Spleen (tissue), 7 donors: ENCODE measurements at regions not wholly inside any gene's neighbourhood (a gene's known extent, or its start where the extent isn't known, plus 50 kb on each side); places are given as distances from the start of the nearest gene placed in this dataset.

Experiments
- CTCF ChIP-seq, 11 experiments: fragments of 200-600 bp in 7 of 11; fragments of 450-650 bp in 4 of 11; sonication (generic) in 4 of 11; IDR thresholded peaks in 8 of 11; conservative IDR thresholded peaks in 3 of 11; 1 replicate in 7 of 11; 2 replicates in 4 of 11; pipeline versions ENCODE4 v1.4.0 to v1.8.0; 2016 to 2021; ENCODE audit warnings: antibody characterized with exemption in 11 of 11, inconsistent platforms in 4 of 11, mild to moderate bottlenecking in 1 of 11
- POLR2AphosphoS5 ChIP-seq, 3 donors: sonication (generic); formaldehyde crosslinking; IDR thresholded peaks; one replicate each; pipeline ENCODE4 v1.5.1; 2017; ENCODE audit warnings: antibody characterized with exemption in 3 of 3
- donor health status: DM: no; HTN: no; CAD: no; lungs with moderate emphysema.
- donor health status: DM: no; HTN: no; CAD: no.
- donor health status: DM: no; HTN: no; CAD: no.

GRCh38 chr7:68249611-68250010 is 1253.0 kb downstream of the TYW1 start:
- TF ChIP-seq CTCF (IDR thresholded peaks at IDR 0.05 in 8 of 11, conservative IDR thresholded peaks at IDR 0.05 in 3 of 11) (no peak), POLR2AphosphoS5 (IDR thresholded peaks at IDR 0.05) (no peak)
